ENCODE measurements at regions not wholly inside any gene's neighbourhood (a gene's known extent, or its start where the extent isn't known, plus 50 kb on each side); places are given as distances from the start of the nearest gene placed in this dataset.

GRCh38 chr1:22273686-22274681 lies 131.1 kb upstream of the WNT4 start:
- no peak overlapping the region for H3K4me3 ChIP-seq (replicated peaks in 1 of 3; ENCODE audit: insufficient read depth in 1 of 3, low read depth in 2 of 3, low read length in 3 of 3)
- FAIRE-seq (no peak), DNase-seq (ENCODE audit: low spot score) (no peak), ATAC-seq (no peak)
- POLR2A ChIA-PET, result no interaction called here
- no peaks in the 10 kb centered on the region for H3K36me3 ChIP-seq (replicated peaks in 1 of 2; ENCODE audit: control insufficient read depth in 1 of 2, insufficient read depth in 2 of 2, low read length in 2 of 2)
- H3K9ac ChIP-seq (ENCODE audit: insufficient read depth, low read depth, low read length), result no peak overlapping the region
- intact Hi-C loops (cut with micrococcal nuclease; ENCODE audit: unreplicated experiment) (loop anchor here (10.0 kb wide), 1 partner anchor 139 kb away; no protein-coding TSS in a partner anchor), in situ Hi-C loops (cut with HindIII; ENCODE audit: extremely low pct_ligation_motif_present, low pct_unique_long_range_greater_than_20kb) (no loop called here)
- WGBS (ENCODE audit: low lambda C conversion rate), result 33% methylated on average over 8 of the region's 8 CpGs
- H2AFZ ChIP-seq (ENCODE audit: low read length), result no peak overlapping the region
- no peaks in the 10 kb centered on the region for H3K79me2 ChIP-seq (ENCODE audit: insufficient read depth, low read length)
- CTCF ChIA-PET (ENCODE audit: low intra/inter-chr PET ratio, low total read pairs), result no interaction called here
- peaks cover 4% of the 10 kb centered on the region; the same call in 1 of the 2 replicates for H4K20me1 ChIP-seq (ENCODE audit: insufficient read depth, low read length)
- H3K4me2 ChIP-seq (ENCODE audit: low read depth, low read length), result no peak overlapping the region
- peaks cover 3 to 40% of the 10 kb centered on the region in 2 experiments; a peak in 4 of 5 replicates for H3K27me3 ChIP-seq (ENCODE audit: control insufficient read depth in 1 of 2, insufficient read depth in 2 of 2, low read length in 2 of 2)
- BruUV-seq (replicated peaks), result no TSS peak
- H3K4me1 ChIP-seq (ENCODE audit: insufficient read depth, low read length), result no peaks in the 10 kb centered on the region
- H3K27ac ChIP-seq (ENCODE audit: extremely low read length, insufficient read depth, low read length), result no peak overlapping the region
- H3K9me3 ChIP-seq (ENCODE audit: low read length), result no peaks in the 10 kb centered on the region
- no peak for TF ChIP-seq MYPOP (CRISPR knock-in tag; IDR thresholded peaks at IDR 0.05)
- no peak for TF ChIP-seq ZC3H13 (CRISPR knock-in tag; IDR thresholded peaks at IDR 0.05)
- no peak for TF ChIP-seq DBP (CRISPR knock-in tag; IDR thresholded peaks at IDR 0.05; ENCODE audit: not compliant biosample characterization)
- TF ChIP-seq ZNF251 (CRISPR knock-in tag; IDR thresholded peaks at IDR 0.05), result no peak
- TF ChIP-seq SOX5 (CRISPR knock-in tag; IDR thresholded peaks at IDR 0.05; ENCODE audit: borderline replicate concordance), result no peak
- no peak for TF ChIP-seq AGO1 (IDR thresholded peaks at IDR 0.05; ENCODE audit: low read depth, low read length, poor library complexity, severe bottlenecking)

Data from HepG2 (cell line).